ENCODE measurements at regions not wholly inside any gene's neighbourhood (a gene's known extent, or its start where the extent isn't known, plus 50 kb on each side); places are given as distances from the start of the nearest gene placed in this dataset.

- DNase-seq, result no peak
- no peak overlapping the region for H3K18ac ChIP-seq (ENCODE audit: low read depth, low read length)
- H3K79me1 ChIP-seq (ENCODE audit: low read depth in 1 of 2, low read length in 2 of 2), result no peaks in the 10 kb centered on the region
- ATAC-seq (ENCODE audit: low read depth), result no peak
- H3K9ac ChIP-seq (ENCODE audit: low read depth, low read length), result no peak overlapping the region
- no peak overlapping the region for H2AK9ac ChIP-seq (replicated peaks; ENCODE audit: low read depth, low read length, poor library complexity)
- CTCF ChIA-PET, result no interaction called here
- H3K4me3 ChIP-seq (ENCODE audit: insufficient read depth, low read depth, low read length), result no peak overlapping the region
- H3K9me1 ChIP-seq (ENCODE audit: insufficient read depth, low read length), result no peaks in the 10 kb centered on the region
- peaks cover 4% of the 10 kb centered on the region for H3K9me3 ChIP-seq (ENCODE audit: control insufficient read depth, insufficient read depth, low read length)
- H2BK120ac ChIP-seq (ENCODE audit: low read depth, low read length), result no peak overlapping the region
- no peak overlapping the region for H4K91ac ChIP-seq (ENCODE audit: insufficient read depth, low read depth, low read length)
- H4K8ac ChIP-seq (ENCODE audit: low read depth in 2 of 2, low read length in 2 of 2), result no peak overlapping the region
- intact Hi-C loops (cut with micrococcal nuclease), result no loop called here
- no TSS peak for BruUV-seq (replicated peaks)
- H3K4me2 ChIP-seq (ENCODE audit: low read depth, low read length), result no peak overlapping the region
- no peak overlapping the region for H2BK20ac ChIP-seq (ENCODE audit: low read depth, low read length)
- TF ChIP-seq SMC3 (IDR thresholded peaks at IDR 0.05; ENCODE audit: low read depth, low read length) (no peak), BHLHE40 (IDR thresholded peaks at IDR 0.05; ENCODE audit: low read depth, low read length) (no peak), CTCF (conservative IDR thresholded peaks at IDR 0.05; ENCODE audit: low read depth, low read length) (no peak), NFE2L2 (IDR thresholded peaks at IDR 0.05; ENCODE audit: low read depth, low read length) (no peak), USF2 (IDR thresholded peaks at IDR 0.05; ENCODE audit: low read depth, low read length) (no peak), MAZ (IDR thresholded peaks at IDR 0.05; ENCODE audit: borderline replicate concordance, low read depth, low read length) (no peak), MAFK (IDR thresholded peaks at IDR 0.05; ENCODE audit: low read depth, low read length) (no peak)
- H3K27me3 ChIP-seq (ENCODE audit: control insufficient read depth, insufficient read depth, low read length), result no peaks in the 10 kb centered on the region
- H3K4me1 ChIP-seq (ENCODE audit: control insufficient read depth, insufficient read depth, low read length), result no peaks in the 10 kb centered on the region
- no peak overlapping the region for H3K4ac ChIP-seq (ENCODE audit: low read depth, low read length)
- H3K14ac ChIP-seq (replicated peaks; ENCODE audit: low read depth, low read length), result no peak overlapping the region
- no peak overlapping the region for H2BK15ac ChIP-seq (ENCODE audit: low read depth, low read length)
- H3K56ac ChIP-seq (ENCODE audit: extremely low read depth, insufficient read depth, low read length), result no peak overlapping the region
- no peaks in the 10 kb centered on the region for H3K36me3 ChIP-seq (ENCODE audit: control insufficient read depth, insufficient read depth, low read length)
- no peaks in the 10 kb centered on the region for H4K20me1 ChIP-seq (ENCODE audit: insufficient read depth, low read length)
- WGBS, 2 experiments (ENCODE audit: extremely low coverage in 2 of 2, insufficient read length in 1 of 2), result no CpG with 5 or more reads among the region's 1 CpG
- H2AFZ ChIP-seq (replicated peaks; ENCODE audit: low read length, poor library complexity), result no peak overlapping the region
- in situ Hi-C loops (cut with MboI; ENCODE audit: low sequenced_read_pairs), result no loop called here
- no peak overlapping the region for H3K27ac ChIP-seq (ENCODE audit: insufficient read depth, low read length)
- H2AK5ac ChIP-seq (ENCODE audit: low read depth, low read length), result no peak overlapping the region
- no peak overlapping the region for H2BK5ac ChIP-seq (ENCODE audit: low read depth, low read length, poor library complexity, severe bottlenecking)
- no peak overlapping the region for H4K5ac ChIP-seq (ENCODE audit: low read depth, low read length)
- H3K23ac ChIP-seq (ENCODE audit: low read depth, low read length), result no peak overlapping the region
- POLR2A ChIA-PET (ENCODE audit: unreplicated experiment), result no interaction called here
- dilution Hi-C loops (cut with HindIII; ENCODE audit: low sequenced_read_pairs, unreplicated experiment), result no loop called here
Measured at GRCh38 chr3:18732474-18732873, 307.3 kb upstream of the SATB1 start.
